T-helper 1 cell (primary cell): ENCODE measurements at regions not wholly inside any gene's neighbourhood (a gene's known extent, or its start where the extent isn't known, plus 50 kb on each side); places are given as distances from the start of the nearest gene placed in this dataset.
"Not testable (repeated sequence)": the region's sequence is repeated elsewhere in the genome, so short reads cannot be mapped to it uniquely, and the experiment has no call there.

ENCODE experiments used
- DNase-seq, 5 donors: peaks; one replicate each; pipeline ENCODE4 v3.0.0-alpha.2; 2012 to 2020

DNA sequence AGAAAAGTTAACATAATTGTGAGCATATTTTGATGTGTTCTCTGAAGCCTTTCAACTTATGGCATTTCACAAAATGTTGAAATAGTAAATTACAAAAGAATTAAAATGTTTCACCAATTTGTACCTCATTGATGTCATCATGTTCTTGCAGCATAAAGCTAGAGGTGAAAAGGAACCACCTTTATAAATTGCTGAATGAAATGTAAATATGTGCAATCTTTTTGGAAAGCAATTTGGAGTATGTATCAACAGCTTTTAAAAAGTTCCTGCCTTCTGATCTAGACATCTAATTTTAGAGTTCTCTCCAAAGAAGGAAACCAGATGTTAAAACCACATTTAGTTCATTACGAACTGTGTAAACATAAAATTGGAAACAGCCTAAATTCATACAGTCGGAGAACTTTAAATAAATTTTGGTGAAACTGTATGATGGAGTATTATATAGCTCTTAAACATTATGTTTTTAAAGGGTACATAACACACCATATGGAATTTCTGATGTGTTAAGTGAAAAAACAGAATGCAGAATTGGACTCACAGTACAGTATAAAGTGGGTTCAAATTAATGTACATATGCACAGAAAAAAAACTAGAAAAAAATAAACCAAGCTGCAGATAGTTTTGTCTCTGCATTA is 311.2 kb upstream of the NAALADL2 start:
- DNase-seq, result no peak

DNA sequence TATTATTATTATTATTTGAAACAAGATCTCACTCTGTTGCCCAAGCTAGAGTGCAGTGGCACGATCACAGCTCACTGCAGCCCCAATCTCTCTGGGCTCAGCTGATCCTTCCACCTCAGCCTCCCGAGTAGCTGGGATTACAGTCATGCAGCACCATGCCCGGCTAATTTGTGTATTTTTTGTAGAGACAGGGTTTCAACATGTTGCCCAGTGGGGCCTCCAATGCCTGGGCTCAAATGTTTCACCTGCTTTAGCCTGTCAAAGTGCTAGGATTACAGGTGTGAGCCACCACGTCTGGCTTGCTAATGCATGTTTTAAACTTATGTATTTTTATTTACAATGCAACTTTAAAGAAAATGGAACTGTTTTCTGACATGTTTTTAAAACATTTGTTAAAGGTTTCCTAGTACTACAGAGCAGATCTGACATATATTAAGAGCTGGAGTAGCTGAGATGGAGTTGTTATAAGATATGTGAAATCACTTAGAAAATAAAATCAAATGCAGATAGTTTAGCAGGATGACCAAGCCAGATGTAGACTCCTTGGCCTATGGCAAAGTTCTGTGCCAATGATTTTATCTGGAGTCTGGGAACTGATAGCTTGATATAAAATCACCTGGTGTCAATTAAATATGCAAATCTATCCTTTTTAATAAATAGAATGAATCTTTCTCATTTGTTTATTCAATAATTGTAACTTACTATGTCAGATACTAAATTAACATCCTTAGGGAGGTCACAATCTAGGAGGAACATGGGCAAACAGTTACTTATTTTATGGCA is 310.1 kb upstream of the NAALADL2 start:
- no peak for DNase-seq

DNA sequence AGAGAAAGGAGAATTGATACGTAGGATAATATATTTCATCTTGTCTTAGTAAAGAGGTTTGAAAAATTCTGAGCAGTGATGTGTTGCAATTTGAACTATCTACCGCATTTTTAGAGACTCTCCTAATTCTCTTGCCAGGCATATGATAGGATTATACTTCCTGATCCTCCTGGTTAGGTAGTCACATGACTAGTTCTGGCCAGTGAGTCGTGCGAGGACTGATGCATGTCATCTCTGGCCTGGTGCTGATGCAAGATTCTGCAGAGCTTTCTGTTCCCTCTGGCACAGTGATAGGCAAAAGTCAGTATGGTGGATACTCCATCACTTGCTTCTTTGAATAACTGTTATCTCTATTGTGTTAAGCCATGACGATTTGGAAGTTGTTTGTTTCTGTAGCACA is 277.6 kb upstream of the NAALADL2 start:
- no peak for DNase-seq

GRCh38 chr3:174583396-174583795 is 275.7 kb upstream of the NAALADL2 start:
- no peak for DNase-seq

DNA sequence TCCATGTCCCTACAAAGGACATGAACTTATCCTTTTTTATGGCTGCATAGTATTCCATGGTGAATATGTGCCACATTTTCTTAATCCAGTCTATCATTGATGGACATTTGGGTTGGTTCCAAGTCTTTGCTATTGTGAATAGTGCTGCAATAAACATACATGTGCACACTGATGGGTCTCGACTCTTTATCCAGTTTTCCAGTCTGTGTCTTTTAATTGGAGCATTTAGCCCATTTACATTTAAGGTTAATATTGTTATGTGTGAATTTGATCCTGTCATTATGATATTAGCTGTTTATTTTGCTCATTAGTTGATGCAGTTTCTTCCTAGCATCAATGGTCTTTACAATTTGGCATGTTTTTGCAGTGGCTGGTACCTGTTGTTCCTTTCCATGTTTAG is 272.0 kb upstream of the NAALADL2 start:
- not testable (repeated sequence) for DNase-seq

DNA sequence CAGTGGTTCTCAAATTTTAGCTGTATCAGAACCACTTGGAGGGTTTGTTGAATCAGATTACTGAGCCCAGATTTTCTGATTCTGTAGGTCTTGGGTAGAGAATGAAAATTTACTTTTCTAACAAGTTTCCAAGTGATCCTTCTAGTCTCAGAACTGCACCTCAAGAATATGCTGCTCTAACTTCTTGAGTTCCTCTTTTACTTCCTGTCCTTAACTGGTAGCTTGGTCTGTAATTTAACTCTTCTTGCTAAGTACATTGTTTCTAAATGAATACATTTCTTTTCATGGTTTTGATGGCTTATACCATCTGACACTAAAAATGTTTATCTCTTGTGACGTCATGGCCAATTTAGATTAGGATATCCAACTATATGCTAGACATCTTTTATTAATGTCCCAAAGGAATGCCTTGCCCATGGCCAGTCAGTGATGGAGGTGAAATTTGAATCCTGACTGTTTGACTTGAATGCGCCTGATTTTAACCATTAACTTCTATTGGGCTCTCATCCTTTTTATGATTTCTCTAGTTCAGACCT is 262.6 kb upstream of the NAALADL2 start:
- no peak for DNase-seq

DNA sequence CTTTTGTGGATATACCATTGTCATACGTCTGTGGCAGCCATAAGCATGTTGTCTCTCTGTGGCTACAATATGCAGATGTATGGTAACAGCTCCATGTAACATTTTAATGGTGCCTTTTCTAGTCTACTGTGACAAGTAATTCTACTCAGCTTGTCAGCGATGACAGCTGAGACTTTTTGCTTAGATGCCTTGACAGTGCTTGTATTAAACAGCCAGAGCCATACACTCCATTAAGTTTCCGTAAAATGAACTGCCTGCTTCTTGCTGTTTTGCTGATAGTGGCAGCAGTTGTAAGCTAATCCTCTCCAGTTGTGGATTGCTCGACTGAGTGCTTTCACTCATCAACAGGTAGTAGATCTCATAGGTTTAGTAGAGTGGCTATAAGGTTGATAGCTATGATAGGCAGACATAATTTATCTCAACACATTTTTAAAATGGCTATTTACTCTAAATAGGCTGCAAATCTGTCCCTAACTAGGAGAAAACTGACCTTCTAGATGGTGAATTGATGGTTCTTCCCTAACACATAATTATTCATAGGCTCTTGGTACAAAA is 260.2 kb upstream of the NAALADL2 start:
- no peak for DNase-seq

DNA sequence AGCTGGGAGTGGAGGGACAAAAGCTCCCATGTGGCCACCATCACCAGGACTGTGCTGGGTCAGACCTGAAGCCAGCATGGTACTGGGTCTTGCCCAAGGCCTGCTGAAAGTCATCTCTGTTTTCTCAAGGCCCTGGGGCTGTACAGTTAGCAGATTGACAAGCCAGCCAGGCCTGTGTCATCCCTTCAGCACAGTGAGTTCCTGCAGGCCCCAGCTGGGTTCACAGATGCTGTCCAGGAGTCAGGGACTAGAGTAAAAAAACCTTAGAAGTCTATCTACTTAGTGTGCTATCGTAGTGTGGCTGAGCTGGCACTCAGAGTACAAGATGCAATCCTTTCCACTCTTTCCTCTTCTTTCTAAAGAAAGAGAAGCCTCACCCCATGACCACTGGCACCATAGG is 246.0 kb upstream of the NAALADL2 start:
- no peak for DNase-seq

DNA sequence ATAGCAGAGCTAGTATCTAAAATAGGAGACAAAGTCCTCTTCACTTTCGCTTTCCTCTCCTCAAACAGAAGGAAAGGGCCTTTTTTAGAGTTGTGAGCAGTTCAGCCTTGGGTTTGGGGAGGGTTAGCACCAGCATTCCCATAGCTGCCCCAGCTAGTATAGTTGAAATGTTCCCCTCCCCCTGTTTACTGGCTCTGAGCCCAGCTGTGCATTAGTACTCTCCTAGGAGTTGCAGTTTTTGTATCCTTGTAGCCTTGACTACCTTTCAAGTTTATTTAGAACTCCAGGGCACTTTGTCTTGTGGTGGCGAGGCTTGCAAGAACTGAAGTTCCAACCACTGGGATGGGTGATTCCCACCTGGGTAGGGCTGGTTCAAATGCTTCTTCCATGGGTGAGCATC is 245.1 kb upstream of the NAALADL2 start:
- no peak for DNase-seq

GRCh38 chr3:174618368-174619080 is 240.6 kb upstream of the NAALADL2 start:
- no peak for DNase-seq

DNA sequence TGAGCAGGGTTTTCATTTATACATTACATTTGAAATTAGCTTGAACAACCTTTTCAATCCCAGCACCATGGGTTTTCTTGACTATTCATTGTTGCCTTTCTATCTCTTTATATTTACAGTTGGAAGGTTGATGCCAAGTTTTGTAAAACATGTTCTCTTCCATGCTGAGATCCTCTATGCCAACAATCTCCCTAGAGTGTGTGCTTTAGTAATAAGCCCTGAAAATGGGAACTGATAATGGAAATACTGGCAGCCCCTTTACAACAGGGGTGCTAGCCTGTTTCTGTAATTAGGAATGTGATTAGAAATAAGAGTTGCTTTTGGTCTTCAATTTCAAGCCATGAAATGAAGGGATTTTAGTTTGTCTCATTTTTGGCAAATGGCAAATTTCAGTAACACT is 239.9 kb upstream of the NAALADL2 start:
- no peak for DNase-seq

- no peak for DNase-seq
Measured at GRCh38 chr3:174620138-174620537, 239.0 kb upstream of the NAALADL2 start.

DNA sequence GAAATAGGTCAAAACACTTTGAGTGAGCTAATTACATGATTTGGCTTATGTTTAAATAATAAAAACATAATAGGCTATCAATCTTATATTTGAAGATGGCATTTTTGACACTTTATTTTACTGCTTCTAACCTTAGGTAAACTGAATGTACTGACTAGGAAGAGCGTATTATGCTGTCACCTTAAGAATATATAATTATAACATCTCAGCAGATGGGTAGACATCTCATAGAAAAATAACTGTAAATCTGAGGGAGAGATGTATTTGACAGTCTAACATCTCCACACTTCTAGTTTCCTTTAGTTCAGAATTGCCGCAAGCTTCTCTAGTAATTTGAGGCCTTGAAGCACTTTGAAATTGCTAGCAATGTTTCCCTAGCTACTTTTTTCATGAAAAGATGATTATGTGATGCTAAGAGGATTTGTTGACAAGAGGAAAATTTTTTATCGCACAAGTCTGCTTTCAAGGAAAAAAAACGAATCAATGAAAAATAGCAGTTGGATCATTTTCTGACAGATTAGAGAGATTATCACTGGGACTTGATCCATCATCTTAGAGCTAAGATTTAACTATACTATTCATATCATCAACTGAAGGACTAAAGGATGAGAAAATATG is 238.2 kb upstream of the NAALADL2 start:
- DNase-seq, result no peak

DNA sequence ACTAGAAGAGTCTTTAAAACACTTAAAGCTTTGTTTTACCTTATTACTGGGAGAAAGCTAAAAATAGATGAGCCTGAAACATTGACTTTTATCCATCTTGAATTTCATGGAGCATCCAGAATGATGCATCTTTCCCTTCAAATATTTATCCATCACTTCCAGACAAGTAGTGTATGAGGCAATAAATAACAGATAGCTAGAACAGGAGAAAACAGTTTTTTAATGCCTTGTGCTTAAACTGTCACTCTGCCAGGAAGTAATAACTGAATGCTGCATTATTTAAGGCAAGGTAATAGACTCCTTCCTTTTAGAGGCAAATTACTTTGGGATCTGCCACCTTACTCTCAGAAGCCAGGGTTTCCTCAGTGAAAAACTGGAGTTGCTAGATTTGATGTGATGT is 225.8 kb upstream of the NAALADL2 start:
- DNase-seq, result no peak

DNA sequence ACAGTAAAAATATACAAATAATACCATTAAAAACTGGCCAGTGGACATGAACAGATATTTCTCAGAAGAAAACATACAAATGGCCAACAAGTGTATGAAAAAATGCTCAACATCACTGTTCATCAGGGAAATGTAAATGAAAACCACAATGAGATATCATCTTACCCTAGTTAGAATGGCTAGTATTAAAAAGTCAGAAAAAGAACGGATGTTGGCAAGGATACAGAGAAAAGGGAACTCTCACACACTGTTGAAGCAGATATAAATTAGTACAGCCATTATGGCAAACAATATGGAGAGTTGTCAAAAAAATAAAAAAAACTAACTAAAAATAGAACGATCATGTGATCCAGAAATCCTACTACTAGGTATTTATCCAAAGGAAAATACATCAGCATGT is 222.7 kb upstream of the NAALADL2 start:
- no peak for DNase-seq

DNA sequence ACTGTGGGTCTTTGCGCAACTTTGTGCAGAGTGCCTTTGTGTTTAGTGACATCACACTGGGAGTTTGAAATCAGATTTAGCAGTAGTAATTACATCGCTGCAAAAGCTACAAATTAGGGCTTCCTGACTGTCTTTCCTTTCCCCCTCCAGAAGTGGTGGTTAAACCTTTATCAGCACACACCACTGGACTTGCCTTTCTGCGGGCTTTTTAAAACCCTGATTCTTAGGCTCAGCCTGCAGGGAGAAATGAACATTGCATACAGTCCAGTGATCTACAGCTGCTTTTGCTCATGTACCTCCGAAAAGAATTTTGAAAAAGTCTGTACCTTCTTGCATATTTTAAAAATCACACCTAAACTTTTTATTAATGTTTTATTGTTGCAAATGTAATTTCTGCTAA is 219.7 kb upstream of the NAALADL2 start:
- DNase-seq, result no peak

- DNase-seq, result no peak
Measured at GRCh38 chr3:174639970-174640369, 219.2 kb upstream of the NAALADL2 start.

GRCh38 chr3:174640932-174641331 is 218.2 kb upstream of the NAALADL2 start:
- DNase-seq, result no peak

DNA sequence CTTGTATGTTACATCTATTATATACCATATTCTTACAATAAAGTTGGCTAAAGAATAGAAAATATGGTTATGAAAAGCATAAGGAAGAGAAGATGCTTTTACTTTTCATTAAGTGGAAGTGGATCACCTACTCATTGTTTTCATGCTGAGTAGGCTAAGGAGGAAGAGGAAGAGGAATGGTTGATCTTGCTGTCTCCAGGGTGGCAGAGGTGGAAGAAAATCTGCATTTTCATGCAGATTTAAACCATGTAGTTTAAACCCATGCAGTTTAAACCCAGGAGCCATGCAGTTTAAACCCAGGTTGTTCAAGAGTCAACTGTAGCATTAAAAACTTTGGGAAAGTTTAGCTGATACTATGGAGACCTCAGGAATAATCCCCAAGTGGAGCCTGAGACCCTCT is 214.8 kb upstream of the NAALADL2 start:
- no peak for DNase-seq

DNA sequence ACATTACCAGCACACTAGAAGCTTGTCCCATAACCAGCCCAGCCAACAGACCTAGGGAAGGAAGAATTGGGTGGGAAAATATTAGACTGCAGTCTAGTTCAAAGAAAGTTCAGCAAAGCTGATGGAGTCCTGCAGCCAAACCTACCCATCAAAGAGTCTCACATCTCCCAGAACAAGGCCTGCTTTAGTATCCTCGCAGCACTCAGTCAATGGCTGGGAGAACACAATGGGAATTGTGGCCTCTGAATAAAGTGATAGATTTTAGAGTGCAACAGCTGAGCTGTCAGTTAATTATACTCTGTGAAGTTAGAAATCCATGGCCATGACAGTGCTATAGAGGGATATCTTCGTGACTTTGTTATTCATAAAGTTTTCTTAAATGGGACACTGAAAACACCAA is 207.2 kb upstream of the NAALADL2 start:
- DNase-seq, result no peak

DNA sequence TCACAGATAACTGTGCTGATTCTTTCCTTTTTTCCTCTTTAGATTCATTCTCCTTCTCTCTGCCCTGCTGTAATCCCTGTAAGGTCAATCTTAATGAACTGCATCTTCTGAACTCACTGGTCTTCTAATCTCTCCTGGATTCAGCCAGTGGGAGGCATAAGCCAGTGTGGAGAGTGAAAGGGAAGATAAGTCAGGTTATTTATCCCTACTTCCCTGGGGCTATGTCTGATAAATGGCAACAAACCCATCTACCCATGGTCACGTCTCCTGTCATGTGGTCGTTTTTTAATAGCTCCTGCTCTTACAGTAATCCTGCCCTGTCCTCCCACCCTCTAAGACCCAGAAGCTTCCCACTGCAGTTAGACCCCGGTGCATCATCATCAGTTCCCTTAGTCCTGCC is 199.6 kb upstream of the NAALADL2 start:
- DNase-seq, result no peak

GRCh38 chr3:174662653-174663052 is 196.5 kb upstream of the NAALADL2 start:
- no peak for DNase-seq

DNA sequence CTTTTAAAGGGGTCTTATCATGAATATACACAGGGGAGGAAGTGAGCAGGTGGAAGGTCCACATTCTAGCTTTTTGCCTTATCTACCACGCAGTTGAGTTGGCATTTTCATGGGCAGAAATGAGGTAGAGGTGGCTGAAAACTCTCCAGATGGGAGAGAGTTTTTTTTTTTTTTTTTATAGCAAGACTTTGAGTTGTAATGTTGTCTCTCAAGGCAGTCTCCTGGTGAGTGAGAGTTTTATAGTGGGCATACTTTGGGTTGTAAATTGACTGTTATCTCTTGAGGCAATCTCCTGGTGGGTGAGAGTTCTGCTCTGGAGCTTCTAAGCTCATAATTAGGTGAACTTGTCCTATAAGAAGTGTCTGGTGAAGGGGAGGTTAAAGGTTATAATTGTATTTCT is 191.7 kb upstream of the NAALADL2 start:
- DNase-seq, result no peak
